Panc1 (cell line): ENCODE measurements at regions not wholly inside any gene's neighbourhood (a gene's known extent, or its start where the extent isn't known, plus 50 kb on each side); places are given as distances from the start of the nearest gene placed in this dataset.

Experiments used
- CTCF ChIP-seq: fragments of 450-650 bp; IDR thresholded peaks from 2 replicates; pipeline ENCODE4 v1.5.1; 2017; ENCODE audit warnings: mild to moderate bottlenecking
- POLR2AphosphoS5 ChIP-seq: IDR thresholded peaks from 2 replicates; pipeline ENCODE4 v1.6.1; 2012; ENCODE audit warnings: mild to moderate bottlenecking, low read depth, low read length, moderate library complexity
- REST ChIP-seq, 2 experiments: IDR thresholded peaks; 2 replicates each; pipeline ENCODE4 v1.6.1; 2011 to 2012; ENCODE audit warnings: low read depth in 2 of 2, control low read depth in 1 of 2, low read length in 1 of 2, mild to moderate bottlenecking in 1 of 2, moderate library complexity in 1 of 2; ENCODE audit not compliant: insufficient read depth in 1 of 2

GRCh38 chr7:138243836-138244235 lies 167.6 kb downstream of the AKR1D1 start:
- TF ChIP-seq CTCF (no peak), REST (IDR thresholded peaks at IDR 0.05; ENCODE audit: insufficient read depth in 1 of 2, low read depth in 2 of 2, low read length in 1 of 2) (no peak), POLR2AphosphoS5 (no peak)
